Stimulated activated CD4-positive, alpha-beta T cell treated with anti-CD3 and anti-CD28 coated beads, Interleukin-15, amount 100 ng/mL, for 48 hours (primary cell): ENCODE measurements at regions not wholly inside any gene's neighbourhood (a gene's known extent, or its start where the extent isn't known, plus 50 kb on each side); places are given as distances from the start of the nearest gene placed in this dataset.

Experiments used
- DNase-seq, 2 donors: peaks; one replicate each; pipeline ENCODE4 v3.0.0-alpha.2; 2020; ENCODE audit warnings: low read depth in 2 of 2

GRCh38 chr6:21521276-21521675 is 72.3 kb upstream of the SOX4 start:
- DNase-seq = no peak

- no peak for DNase-seq
Measured at GRCh38 chr6:21522143-21522747, 71.3 kb upstream of the SOX4 start.

GRCh38 chr6:21522797-21523456 is 70.6 kb upstream of the SOX4 start:
- no peak for DNase-seq

DNA sequence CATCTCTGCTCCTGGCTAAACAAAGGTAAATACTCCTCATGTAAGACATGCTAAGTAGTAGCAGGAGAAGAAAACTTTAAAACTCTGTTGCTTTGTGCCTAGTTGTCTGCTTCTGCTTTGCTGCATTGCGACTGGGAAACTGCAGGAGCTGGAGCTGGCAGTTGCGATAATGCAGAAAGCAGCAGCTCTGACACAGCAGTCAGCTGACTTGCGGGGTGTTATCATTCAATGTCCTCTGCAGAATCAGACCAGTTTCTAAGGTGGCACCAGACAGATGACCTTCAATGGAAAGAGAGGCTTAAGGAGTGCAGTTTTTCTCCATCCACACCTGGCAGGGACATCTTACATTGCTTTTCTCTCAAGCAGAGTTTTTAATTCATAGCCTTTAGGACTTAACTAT is 69.9 kb upstream of the SOX4 start:
- DNase-seq = no peak

DNA sequence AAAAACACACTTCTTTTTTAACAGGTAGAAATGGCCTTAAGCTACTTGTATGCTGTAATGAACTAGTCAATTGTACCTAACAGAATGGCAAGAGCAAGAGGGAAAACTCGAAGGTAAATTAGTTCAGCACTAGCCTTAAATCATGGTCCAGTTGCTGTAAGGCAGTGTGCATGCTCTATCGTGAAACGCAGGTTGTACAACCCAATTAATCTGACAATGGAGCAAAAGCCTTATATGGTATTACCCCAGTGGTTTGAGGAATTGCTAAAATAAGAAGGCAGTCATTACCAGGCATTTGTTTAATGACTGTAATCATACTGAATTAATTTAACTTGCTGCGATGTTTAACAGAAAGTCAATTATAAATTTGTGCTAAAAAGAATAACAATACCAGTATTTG is 69.3 kb upstream of the SOX4 start:
- DNase-seq = no peak

DNA sequence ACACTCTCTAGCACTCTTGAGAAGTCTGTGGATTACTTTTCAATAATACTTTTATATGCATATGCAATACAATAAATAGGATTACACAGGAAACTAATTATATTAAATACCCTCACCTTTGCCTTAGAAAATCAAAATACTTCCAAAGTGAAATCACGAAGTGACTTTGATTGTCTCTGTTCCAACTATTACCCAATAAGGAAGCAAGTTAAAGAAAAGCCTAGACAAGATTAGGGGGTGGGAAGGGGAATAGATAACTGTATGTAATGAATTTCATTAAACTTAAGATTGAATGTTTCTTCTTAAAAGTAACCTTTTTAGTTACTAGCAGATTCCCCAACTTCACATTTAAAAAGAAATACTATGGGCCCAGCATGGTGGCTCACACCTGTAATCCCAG is 66.6 kb upstream of the SOX4 start:
- no peak for DNase-seq

- no peak for DNase-seq
Measured at GRCh38 chr6:21527731-21528130, 65.8 kb upstream of the SOX4 start.

- DNase-seq = no peak
Measured at GRCh38 chr6:21529431-21529830, 64.1 kb upstream of the SOX4 start.

DNA sequence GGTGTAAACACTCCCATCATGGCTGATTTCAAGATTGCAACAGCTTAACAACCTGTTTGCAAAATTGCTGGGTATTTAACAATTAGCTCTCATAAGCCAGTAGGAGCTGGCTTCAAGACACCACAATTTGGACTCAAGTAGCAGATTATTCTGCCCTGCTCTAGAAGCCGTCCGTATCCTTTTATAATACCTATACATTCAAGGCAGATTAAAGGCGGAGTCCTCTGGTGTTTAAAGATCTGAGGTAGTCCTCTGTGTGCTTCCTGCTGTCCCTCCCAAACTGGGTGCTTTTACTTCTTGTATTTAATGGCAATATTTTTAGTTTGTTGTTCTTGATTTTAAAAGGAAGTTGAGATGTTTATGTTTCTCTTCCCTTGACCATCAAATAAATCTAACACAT is 62.2 kb upstream of the SOX4 start:
- DNase-seq = no peak

DNA sequence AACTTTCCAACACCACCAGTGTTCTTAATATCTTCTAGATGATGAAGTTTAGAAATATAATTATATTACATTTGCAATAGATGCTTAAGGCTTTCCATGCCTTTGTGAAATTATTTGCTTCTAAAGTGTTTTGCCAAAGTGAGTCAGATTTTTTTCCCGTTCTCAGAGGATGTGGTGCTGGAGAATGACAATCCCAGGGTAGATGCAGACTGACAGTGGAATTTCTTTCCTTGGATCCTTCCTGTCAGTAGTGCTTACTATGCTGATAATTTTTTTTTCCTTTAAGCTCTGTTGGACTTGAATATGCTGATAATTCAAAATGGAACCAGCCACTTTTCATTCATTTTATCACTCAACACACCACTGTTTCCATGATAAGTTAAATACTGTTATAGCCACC is 59.9 kb upstream of the SOX4 start:
- no peak for DNase-seq

DNA sequence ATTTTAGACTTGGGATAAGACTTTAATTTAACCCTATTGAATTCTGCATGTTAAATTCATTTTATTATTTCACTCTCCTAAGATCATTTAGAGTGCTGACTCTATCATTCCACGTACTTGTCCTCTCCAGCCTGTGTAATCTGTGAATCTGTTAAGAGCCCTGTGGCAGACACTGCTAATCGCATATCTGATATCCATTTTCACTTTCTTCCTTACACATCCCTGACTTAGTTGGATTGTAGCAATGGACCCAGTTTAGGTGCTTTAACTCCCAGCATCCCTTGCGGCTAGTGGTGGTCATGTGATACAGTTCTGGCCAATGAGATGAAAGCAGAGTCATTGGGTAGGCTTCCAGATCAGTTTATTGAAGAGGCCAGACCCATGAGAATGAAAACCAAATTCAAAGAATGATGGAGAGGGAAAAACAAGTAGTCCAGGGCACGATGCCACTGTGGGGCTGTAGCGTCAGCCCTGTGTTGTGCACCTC is 57.2 kb upstream of the SOX4 start:
- DNase-seq = no peak

- no peak for DNase-seq
Measured at GRCh38 chr6:21537637-21538036, 55.9 kb upstream of the SOX4 start.

DNA sequence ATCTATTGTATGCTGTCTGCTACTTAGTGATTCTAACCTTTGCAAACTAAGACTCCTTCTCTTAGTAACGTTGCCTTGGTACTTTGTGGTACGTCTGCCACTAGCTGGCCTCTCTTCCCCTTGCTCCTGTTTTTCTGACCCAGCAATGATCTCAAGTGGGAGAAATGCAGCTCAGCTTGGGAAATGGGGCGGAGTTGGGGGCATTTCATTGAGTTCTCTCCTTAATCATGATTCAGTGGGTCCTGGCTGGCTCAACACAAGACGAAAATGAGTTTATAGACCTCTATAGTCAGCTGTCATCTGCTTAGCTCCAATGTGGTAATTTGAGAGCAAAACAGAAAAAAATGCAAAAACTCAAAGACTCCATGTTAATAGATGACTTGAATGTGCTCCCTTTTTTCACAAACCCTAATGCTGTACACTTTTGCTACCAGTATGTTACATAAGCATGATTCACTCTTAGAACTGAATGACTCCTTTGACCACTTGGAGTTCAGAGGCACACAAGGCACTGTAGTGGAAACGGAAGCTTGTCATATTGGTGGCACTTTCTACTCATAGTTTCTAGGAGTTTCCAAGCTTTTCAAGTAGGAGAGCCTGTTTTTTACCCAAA is 55.3 kb upstream of the SOX4 start:
- DNase-seq = no peak

GRCh38 chr6:21539621-21540100 is 53.9 kb upstream of the SOX4 start:
- DNase-seq = no peak
